ENCODE measurements at regions not wholly inside any gene's neighbourhood (a gene's known extent, or its start where the extent isn't known, plus 50 kb on each side); places are given as distances from the start of the nearest gene placed in this dataset.
"Not testable (repeated sequence)": the region's sequence is repeated elsewhere in the genome, so short reads cannot be mapped to it uniquely, and the experiment has no call there.

GRCh38 chr12:97862072-97862471 is 399.5 kb downstream of the RMST start:
- no peak for DNase-seq (ENCODE audit: low read depth)
- TF ChIP-seq, protein P1, sequence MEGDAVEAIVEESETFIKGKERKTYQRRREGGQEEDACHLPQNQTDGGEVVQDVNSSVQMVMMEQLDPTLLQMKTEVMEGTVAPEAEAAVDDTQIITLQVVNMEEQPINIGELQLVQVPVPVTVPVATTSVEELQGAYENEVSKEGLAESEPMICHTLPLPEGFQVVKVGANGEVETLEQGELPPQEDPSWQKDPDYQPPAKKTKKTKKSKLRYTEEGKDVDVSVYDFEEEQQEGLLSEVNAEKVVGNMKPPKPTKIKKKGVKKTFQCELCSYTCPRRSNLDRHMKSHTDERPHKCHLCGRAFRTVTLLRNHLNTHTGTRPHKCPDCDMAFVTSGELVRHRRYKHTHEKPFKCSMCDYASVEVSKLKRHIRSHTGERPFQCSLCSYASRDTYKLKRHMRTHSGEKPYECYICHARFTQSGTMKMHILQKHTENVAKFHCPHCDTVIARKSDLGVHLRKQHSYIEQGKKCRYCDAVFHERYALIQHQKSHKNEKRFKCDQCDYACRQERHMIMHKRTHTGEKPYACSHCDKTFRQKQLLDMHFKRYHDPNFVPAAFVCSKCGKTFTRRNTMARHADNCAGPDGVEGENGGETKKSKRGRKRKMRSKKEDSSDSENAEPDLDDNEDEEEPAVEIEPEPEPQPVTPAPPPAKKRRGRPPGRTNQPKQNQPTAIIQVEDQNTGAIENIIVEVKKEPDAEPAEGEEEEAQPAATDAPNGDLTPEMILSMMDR (conservative IDR thresholded peaks at IDR 0.05; ENCODE audit: low read depth, low read length), result no peak
- no peak overlapping the region for H3K4me3 ChIP-seq (ENCODE audit: low read depth, low read length)

GRCh38 chr12:97875064-97875463 is 412.5 kb downstream of the RMST start:
- TF ChIP-seq, protein P1 (conservative IDR thresholded peaks at IDR 0.05; ENCODE audit: low read depth, low read length), result no peak
- no peak overlapping the region for H3K4me3 ChIP-seq (ENCODE audit: low read depth, low read length)
- DNase-seq (ENCODE audit: low read depth), result no peak

- DNase-seq (ENCODE audit: low read depth), result no peak
- TF ChIP-seq, protein P1 (conservative IDR thresholded peaks at IDR 0.05; ENCODE audit: low read depth, low read length), result no peak
- H3K4me3 ChIP-seq (ENCODE audit: low read depth, low read length), result no peak overlapping the region
Observed at GRCh38 chr12:97876780-97877179, 414.2 kb downstream of the RMST start.

- no peak overlapping the region for H3K4me3 ChIP-seq (ENCODE audit: low read depth, low read length)
- TF ChIP-seq, protein P1 (conservative IDR thresholded peaks at IDR 0.05; ENCODE audit: low read depth, low read length), result no peak
- DNase-seq (ENCODE audit: low read depth), result no peak
Observed at GRCh38 chr12:97877404-97877803, 414.8 kb downstream of the RMST start.

GRCh38 chr12:97886511-97887176 is 424.0 kb downstream of the RMST start:
- DNase-seq (ENCODE audit: low read depth), result no peak
- TF ChIP-seq, protein P1 (conservative IDR thresholded peaks at IDR 0.05; ENCODE audit: low read depth, low read length), result no peak

GRCh38 chr12:97897881-97898280 is 435.3 kb downstream of the RMST start:
- DNase-seq (ENCODE audit: low read depth); H3K4me3 ChIP-seq (ENCODE audit: low read depth, low read length): not testable (repeated sequence)

More at GRCh38 chr12:97886511-97887176, 424.0 kb downstream of the RMST start:
- no peak overlapping the region for H3K4me3 ChIP-seq (ENCODE audit: low read depth, low read length)

GRCh38 chr12:97899529-97899928 is 436.9 kb downstream of the RMST start:
- no peak for DNase-seq (ENCODE audit: low read depth)
- H3K4me3 ChIP-seq (ENCODE audit: low read depth, low read length), result no peak overlapping the region
- TF ChIP-seq, protein P1 (conservative IDR thresholded peaks at IDR 0.05; ENCODE audit: low read depth, low read length), result no peak
